ENCODE measurements at regions not wholly inside any gene's neighbourhood (a gene's known extent, or its start where the extent isn't known, plus 50 kb on each side); places are given as distances from the start of the nearest gene placed in this dataset.

- no peak for TF ChIP-seq CTCF (conservative IDR thresholded peaks at IDR 0.05; ENCODE audit: low read depth, low read length)
- DNase-seq (ENCODE audit: low read depth), result no peak
- no peak overlapping the region for H3K4me3 ChIP-seq (ENCODE audit: low read depth, low read length)
Measured at GRCh38 chr18:78781601-78781960, 198.0 kb upstream of the SALL3 start.

DNA sequence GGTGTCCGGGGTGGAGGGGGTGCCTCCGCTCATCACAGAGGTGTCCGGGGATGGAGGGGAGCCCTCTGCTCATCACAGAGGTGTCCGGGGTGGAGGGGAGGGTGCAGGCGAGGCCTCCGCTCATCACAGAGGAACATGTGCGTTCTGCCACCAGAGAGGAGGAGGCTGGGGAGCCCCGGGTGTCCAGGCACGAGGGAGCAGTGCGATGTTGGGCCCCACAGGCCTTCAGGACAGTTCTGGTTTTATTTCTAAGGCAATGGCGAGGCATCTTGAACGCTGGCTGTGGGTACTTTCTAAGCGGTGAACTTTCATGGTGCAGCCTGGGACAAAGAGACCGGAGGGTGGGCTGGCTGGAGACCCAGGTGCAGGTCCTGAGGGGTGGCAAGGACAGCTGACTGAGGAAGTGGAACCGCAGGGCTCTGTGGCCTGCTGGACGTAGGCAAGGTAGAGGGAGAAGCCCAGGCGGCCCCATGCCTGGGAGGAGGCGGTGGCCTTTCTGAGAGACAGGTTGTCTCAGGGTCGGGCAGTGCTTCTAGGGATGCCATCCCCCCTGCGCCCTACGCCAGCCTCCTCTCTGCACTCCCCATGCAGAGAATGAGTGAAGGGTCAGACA is 196.6 kb upstream of the SALL3 start:
- no peak overlapping the region for H3K4me3 ChIP-seq (ENCODE audit: low read depth, low read length)
- DNase-seq (ENCODE audit: low read depth), result no peak
- TF ChIP-seq CTCF (conservative IDR thresholded peaks at IDR 0.05; ENCODE audit: low read depth, low read length), result no peak

DNA sequence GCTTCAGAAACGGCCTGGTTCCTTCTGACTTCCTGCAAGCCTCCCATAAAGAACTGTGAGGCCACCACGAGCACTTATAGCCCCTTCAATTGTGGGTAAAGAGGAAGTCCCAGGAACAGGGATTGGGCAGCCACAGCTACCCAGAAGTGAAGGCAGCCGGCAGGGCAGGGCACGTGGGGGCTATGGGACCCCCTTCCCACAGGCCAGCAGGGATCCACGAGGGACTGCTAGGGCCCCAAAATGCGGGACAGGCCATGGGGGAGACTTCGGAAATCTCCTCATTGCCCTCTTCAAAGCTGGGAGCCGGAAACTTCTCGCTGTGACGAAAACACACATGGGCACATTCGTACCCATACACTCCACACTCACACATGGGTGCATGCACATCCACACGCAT is 196.1 kb upstream of the SALL3 start:
- no peak for TF ChIP-seq CTCF (conservative IDR thresholded peaks at IDR 0.05; ENCODE audit: low read depth, low read length)
- DNase-seq (ENCODE audit: low read depth), result no peak
- H3K4me3 ChIP-seq (ENCODE audit: low read depth, low read length), result no peak overlapping the region

- DNase-seq (ENCODE audit: low read depth), result no peak
- TF ChIP-seq CTCF (conservative IDR thresholded peaks at IDR 0.05; ENCODE audit: low read depth, low read length), result no peak
- H3K4me3 ChIP-seq (ENCODE audit: low read depth, low read length), result no peak overlapping the region
Measured at GRCh38 chr18:78784861-78785260, 194.8 kb upstream of the SALL3 start.

GRCh38 chr18:78785706-78786105 is 193.9 kb upstream of the SALL3 start:
- no peak for TF ChIP-seq CTCF (conservative IDR thresholded peaks at IDR 0.05; ENCODE audit: low read depth, low read length)
- DNase-seq (ENCODE audit: low read depth), result no peak
- H3K4me3 ChIP-seq (ENCODE audit: low read depth, low read length), result no peak overlapping the region

DNA sequence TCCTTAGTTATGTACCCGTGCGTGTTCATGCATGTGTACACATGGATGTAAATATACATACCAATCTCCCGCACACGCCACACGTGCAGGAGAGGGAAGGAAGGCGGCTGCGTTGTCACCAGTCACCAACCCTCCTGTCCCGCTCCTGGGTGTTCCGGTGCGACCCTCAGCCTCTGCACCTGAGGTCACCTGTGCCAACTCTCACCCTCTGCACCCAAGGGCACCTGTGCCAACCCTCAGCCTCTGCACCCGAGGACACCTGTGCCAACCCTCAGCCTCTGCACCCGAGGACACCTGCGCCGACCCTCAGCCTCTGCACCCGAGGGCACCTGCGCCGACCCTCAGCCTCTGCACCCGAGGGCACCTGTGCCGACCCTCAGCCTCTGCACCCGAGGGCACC is 192.8 kb upstream of the SALL3 start:
- TF ChIP-seq CTCF (conservative IDR thresholded peaks at IDR 0.05; ENCODE audit: low read depth, low read length), result no peak
- DNase-seq (ENCODE audit: low read depth), result no peak
- H3K4me3 ChIP-seq (ENCODE audit: low read depth, low read length), result no peak overlapping the region

DNA sequence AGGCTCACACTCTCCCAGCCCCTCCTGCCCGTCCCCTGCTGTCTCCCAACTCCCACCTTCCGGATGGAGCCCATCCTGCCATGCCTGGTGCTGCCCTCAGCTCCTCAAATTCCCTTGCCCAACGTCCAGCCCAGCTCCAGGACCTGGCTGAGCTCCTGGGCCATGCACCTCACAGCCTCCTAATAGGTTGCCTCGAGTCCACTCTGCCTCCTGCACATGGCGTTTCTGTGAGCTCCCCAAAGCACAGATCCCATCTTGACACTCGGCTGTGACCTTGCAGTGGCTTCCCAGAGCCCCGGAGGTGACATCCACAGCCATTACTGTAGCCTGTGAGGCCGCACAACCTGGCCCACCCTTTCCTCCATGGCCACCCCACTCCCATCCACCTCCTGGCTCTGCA is 191.9 kb upstream of the SALL3 start:
- no peak for DNase-seq (ENCODE audit: low read depth)
- no peak for TF ChIP-seq CTCF (conservative IDR thresholded peaks at IDR 0.05; ENCODE audit: low read depth, low read length)
- no peak overlapping the region for H3K4me3 ChIP-seq (ENCODE audit: low read depth, low read length)
